AG09309 (cell line): ENCODE measurements at regions not wholly inside any gene's neighbourhood (a gene's known extent, or its start where the extent isn't known, plus 50 kb on each side); places are given as distances from the start of the nearest gene placed in this dataset.

Experiments used
- DNase-seq: peaks from one replicate; pipeline ENCODE4 v3.0.0-alpha.2; 2010; ENCODE audit warnings: low read depth
- H3K4me3 ChIP-seq: 2 replicates; pipeline ENCODE4 v1.5.1; 2011; ENCODE audit warnings: mild to moderate bottlenecking, low read depth, low read length, moderate library complexity; ENCODE audit not compliant: control insufficient read depth
- TF ChIP-seq, protein P1 (sequence below): IDR thresholded peaks from 2 replicates; pipeline ENCODE4 v1.5.1; 2011; ENCODE audit warnings: mild to moderate bottlenecking, low read depth, low read length, inconsistent platforms; ENCODE audit not compliant: insufficient read depth, control insufficient read depth; ENCODE audit errors: missing control alignments

DNA sequence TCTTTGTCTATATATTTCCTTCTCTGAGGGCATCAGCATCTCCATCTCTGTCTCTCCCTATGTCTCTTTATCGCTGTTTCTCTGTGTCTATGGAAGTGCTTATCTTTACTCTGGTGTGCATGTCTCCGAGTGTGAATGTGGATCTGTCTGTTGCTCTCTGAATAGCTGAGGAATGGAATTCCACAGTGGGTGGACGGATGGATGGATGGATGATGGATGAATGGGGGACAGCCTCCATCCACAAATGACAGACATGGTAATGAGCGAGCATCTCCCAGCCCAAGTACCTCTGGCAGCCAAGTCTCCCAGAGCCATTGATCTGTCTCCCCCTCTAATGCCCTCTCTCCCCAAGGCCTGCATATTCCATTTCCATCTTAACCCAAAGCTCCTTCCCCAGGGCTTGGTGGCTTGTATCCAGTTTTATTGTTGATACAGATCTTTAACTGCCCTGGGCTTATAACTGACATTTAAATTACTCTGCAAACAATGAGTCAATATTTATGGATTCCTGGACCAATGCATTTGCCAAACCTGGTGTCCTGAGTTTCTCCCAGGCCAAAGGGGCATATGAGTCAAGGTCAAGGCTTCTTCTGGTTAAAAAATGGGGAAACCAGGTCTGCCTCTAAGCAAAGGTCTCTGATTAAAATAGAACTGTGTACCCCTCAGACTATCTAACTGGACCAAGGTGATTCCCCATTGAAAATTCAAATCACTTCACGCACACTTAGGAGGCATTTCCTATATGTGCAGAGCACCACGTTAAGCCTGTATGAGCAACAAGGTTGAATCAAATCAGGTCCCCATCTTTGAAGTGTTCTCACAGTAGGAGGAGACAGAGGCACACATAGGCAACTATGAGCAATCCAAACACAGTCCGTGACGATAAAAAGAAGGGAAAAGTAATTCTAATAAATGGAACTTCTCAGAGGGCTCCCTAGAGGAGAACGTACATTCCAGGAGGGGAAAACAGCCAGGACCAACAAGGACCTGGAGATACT lies 109.9 kb downstream of the TLE3 start:
- no peak for DNase-seq
- H3K4me3 ChIP-seq = no peak overlapping the region
- TF ChIP-seq, protein P1, sequence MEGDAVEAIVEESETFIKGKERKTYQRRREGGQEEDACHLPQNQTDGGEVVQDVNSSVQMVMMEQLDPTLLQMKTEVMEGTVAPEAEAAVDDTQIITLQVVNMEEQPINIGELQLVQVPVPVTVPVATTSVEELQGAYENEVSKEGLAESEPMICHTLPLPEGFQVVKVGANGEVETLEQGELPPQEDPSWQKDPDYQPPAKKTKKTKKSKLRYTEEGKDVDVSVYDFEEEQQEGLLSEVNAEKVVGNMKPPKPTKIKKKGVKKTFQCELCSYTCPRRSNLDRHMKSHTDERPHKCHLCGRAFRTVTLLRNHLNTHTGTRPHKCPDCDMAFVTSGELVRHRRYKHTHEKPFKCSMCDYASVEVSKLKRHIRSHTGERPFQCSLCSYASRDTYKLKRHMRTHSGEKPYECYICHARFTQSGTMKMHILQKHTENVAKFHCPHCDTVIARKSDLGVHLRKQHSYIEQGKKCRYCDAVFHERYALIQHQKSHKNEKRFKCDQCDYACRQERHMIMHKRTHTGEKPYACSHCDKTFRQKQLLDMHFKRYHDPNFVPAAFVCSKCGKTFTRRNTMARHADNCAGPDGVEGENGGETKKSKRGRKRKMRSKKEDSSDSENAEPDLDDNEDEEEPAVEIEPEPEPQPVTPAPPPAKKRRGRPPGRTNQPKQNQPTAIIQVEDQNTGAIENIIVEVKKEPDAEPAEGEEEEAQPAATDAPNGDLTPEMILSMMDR = no peak

DNA sequence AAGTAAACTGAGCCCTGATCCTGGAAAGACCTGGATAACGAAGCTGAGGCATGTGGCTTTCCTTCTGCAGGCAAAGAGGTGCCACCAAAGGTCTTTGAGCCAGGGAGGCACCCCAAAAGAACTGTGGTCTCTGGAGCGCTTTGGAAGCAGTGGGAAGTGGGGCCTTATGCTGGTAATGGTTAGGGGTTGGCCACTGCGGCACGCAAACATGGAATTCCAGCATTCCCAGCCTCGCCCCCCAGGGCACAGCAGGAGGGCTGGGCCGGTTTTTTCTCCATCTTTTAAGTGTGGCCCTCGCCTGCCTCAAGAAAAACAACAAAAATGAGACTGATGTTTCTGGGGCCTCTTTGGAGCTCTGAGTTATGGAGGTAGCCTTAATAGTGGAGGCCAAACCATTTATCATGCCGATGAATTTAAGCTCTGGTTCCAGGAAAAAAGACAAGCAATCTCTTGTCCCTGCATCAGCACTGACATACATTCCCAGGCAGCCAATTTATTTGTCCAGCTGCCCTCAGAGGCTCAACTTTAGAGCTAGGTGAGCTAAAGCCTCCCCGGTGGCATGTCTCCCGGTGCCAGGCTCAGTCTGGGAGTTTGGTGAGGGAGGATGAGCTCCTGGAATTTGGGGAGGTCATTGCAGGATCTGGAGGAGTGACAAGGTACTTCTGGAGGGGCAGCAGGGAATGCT lies 109.0 kb downstream of the TLE3 start:
- TF ChIP-seq, protein P1 = no peak
- H3K4me3 ChIP-seq = no peak overlapping the region
- no peak for DNase-seq

DNA sequence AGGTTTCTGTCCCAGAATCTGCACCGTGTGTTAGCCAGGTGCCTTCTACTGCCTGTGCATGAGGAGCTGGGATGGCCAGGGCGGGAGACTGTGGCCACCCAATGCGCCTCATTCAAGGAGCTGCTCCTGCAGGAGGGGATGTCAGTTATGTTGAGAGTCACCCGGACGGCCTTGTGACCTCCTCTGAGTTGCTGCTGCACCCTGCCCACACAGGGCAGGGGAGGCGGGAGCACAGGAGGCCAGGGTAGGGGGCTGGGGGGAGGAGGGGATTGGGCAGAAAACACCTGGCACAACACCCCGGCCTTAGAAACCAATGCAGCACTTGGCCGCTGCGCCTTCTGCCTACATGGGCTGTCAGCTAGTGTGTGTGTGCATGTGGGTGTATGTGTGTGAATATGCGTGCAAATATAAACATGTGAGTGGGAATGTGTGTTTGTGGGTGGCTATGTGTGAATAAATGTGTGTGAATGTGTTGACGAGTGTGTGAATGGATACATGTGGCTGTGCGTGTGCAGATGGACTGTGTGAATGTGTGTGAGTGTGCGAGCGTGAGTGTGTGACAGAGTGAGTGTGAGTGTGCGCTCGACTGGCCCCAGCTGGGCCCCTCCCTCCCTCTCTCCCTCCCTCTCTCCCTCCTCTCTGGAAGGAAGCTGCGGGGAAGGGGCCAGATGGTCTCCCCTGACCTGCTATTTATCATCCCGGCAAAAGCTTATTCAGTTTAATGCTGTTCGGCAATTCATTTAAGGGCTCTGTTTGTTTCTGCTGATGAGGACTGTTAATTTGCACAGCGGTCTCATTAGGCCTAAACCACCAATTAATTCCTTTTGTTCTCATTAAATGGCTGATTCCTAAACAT lies 106.9 kb downstream of the TLE3 start:
- TF ChIP-seq, protein P1 = no peak
- no peak for DNase-seq
- no peak overlapping the region for H3K4me3 ChIP-seq

DNA sequence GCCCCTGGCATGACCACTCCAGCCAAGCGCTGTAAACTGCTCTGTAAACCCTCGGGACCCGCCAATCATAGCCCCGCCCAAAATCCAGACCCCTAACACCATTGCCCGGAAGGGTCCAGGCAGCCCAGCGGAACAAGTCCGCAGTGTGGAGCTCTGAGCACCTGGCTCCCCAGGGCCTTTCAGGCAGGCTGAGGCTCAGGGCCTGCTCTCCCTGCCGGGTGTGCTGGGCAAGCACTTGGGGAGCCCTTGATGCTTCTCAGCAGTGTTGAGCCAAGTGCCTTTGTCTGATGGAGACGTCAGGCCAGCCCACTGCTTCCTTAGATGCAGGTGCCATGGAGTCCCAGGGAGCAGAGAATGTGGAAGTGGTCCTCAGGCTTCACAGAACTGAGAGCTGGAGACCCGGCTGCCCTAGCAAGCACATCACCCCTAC lies 106.2 kb downstream of the TLE3 start:
- no peak overlapping the region for H3K4me3 ChIP-seq
- DNase-seq = no peak
- TF ChIP-seq, protein P1 = no peak

DNA sequence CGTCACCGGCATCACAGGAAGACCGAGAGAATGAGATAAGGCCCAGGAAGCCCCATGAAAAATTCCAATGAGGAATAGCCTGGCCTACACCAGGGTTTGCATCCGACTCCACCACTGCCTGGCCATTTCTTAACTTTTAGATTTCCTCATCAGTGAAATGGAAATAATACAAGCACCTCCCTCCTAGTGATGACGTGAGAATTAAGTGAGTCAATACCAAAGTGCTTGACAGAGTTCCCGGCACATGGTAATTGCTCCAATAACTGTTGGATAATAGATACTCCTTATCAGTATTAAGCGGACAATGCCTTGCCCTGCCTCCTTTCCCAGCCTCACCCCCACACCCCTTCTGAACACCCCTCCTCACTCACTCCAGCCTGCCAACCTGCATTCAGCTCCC lies 105.4 kb downstream of the TLE3 start:
- TF ChIP-seq, protein P1 = no peak

More for the DNA sequence above, 105.4 kb downstream of the TLE3 start:
- DNase-seq = no peak
- H3K4me3 ChIP-seq = no peak overlapping the region
